Activated naive CD4-positive, alpha-beta T cell treated with anti-CD3 and anti-CD28 coated beads, Interleukin-2, amount 50 U/mL, for 72 hours (primary cell): ENCODE measurements at regions not wholly inside any gene's neighbourhood (a gene's known extent, or its start where the extent isn't known, plus 50 kb on each side); places are given as distances from the start of the nearest gene placed in this dataset.

Source experiments
- ATAC-seq, 2 donors: fragments of 150-1000 bp; cut with Tn5 transposase; 2 replicates each; pipeline ENCODE4 v1.10.0; 2021; ENCODE audit warnings: mild to moderate bottlenecking in 2 of 2, moderate library complexity in 2 of 2
- DNase-seq, 2 donors: peaks; one replicate each; pipeline ENCODE4 v3.0.0; 2021 to 2022; ENCODE audit warnings: low spot score in 2 of 2
- H3K27ac Mint-ChIP-seq, 2 donors: one replicate each; pipeline ENCODE4 v1.8.0; 2022; ENCODE audit warnings: mild to moderate bottlenecking in 2 of 2, mixed read lengths in 2 of 2
- H3K36me3 Mint-ChIP-seq, 2 donors: one replicate each; pipeline ENCODE4 v1.8.0; 2022; ENCODE audit warnings: mixed read lengths in 2 of 2
- H3K9me3 Mint-ChIP-seq, 2 donors: one replicate each; pipeline ENCODE4 v1.8.0; 2022; ENCODE audit warnings: mixed read lengths in 2 of 2

GRCh38 chr16:80440667-80441066 is 100.1 kb upstream of the DYNLRB2 start:
- H3K36me3 Mint-ChIP-seq, result no peaks in the 10 kb centered on the region
- DNase-seq (no peak), ATAC-seq (no peak)
- no peak overlapping the region for H3K27ac Mint-ChIP-seq
- no peaks in the 10 kb centered on the region for H3K9me3 Mint-ChIP-seq

DNA sequence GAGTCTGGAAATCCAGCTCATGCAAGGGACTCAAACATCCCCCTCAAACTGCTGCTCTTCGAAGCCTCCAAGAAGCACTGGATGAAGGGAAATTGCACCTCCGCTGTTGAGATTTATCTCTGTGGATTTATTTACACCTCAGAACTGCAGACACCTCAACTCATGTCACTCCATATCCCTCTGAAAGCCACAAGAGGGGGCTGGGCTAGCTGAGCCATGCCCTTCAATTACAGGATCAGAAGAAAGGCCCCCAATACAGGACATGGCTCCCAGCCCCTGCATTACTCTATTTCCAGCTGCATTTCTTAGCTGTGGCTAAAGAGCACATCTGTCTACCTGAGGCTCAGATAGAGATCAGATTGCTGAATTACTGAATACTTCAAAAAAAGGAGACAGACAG is 103.1 kb upstream of the DYNLRB2 start:
- DNase-seq (no peak), ATAC-seq (no peak)
- no peaks in the 10 kb centered on the region for H3K36me3 Mint-ChIP-seq
- no peak overlapping the region for H3K27ac Mint-ChIP-seq
- peaks cover 0 to 6% of the 10 kb centered on the region in 2 donors for H3K9me3 Mint-ChIP-seq

DNA sequence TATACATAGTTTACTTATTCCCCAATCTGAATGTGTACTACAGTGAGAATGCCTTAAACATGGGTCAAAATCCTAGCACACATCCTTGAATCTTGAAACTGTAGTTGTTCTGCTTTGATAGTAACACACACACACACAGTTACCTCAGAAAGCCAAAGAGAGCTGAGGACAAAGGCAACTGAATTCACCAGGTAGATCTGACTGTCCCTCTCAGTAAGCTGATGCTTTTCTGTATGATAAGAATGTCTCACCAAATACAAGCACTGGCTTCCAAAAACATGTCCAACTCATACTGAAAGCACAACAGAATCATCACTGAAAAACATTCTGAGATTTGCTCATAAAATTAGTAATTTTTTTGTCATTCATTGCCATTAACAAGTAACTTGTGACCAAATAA is 104.3 kb upstream of the DYNLRB2 start:
- ATAC-seq (peak in 1 of 2 donors; percentile 68), DNase-seq (no peak)
- peaks cover 0 to 13% of the 10 kb centered on the region in 2 donors for H3K9me3 Mint-ChIP-seq
- no peaks in the 10 kb centered on the region for H3K36me3 Mint-ChIP-seq
- no peak overlapping the region for H3K27ac Mint-ChIP-seq

GRCh38 chr16:80433623-80434022 is 107.2 kb upstream of the DYNLRB2 start:
- no peak for DNase-seq
- Mint-ChIP-seq H3K27ac (no peak overlapping the region), H3K9me3 (peaks cover 5 to 18% of the 10 kb centered on the region in 2 donors), H3K36me3 (no peaks in the 10 kb centered on the region)
- ATAC-seq, result peak; percentile 37 to 57

GRCh38 chr16:80427795-80428194 is 113.0 kb upstream of the DYNLRB2 start:
- Mint-ChIP-seq H3K27ac (no peak overlapping the region), H3K36me3 (no peaks in the 10 kb centered on the region), H3K9me3 (peaks cover 5 to 12% of the 10 kb centered on the region in 2 donors)
- DNase-seq (no peak), ATAC-seq (no peak)

DNA sequence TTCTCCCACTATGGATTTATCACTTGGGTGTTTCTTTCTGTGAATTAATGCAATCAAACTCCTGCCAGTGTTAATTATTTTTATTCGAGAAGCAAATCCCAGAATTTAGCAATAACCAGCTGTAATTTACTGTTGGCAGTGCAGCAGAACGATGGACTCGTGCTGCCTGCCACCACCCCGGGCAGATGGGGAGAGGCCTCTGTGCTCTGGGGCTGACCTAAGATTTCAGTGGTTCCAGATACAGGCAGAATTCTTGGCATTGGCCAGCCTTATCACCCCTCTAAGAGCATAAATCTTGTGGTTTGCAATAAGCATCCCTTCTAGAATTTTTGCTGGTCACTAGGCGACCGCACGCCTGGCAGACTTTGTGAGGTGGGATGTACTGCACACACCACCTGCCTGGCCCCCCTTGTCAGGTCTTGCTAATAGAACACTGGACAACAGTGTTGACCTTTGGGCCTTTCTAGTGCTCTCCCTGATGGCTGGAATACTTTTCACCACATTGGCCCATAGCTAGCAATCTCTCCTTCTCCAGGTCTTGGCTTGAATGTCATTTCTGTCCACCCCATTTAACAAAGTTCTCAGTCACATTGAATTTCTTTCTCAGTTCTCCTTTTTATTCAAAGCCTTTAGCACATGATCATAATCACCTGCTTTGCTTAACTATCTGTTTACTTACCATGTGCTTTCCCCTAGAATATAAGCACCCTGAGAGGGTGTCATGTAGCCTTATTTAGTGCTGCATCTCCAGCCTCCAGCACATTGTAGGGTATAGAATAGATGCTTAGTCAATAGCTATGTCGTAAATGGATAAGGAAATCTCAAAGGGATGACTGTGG is 122.1 kb upstream of the DYNLRB2 start:
- no peaks in the 10 kb centered on the region for H3K36me3 Mint-ChIP-seq
- ATAC-seq (no peak), DNase-seq (no peak)
- no peaks in the 10 kb centered on the region for H3K9me3 Mint-ChIP-seq
- no peak overlapping the region for H3K27ac Mint-ChIP-seq

GRCh38 chr16:80417706-80418271 is 123.0 kb upstream of the DYNLRB2 start:
- Mint-ChIP-seq H3K27ac (no peak overlapping the region), H3K9me3 (no peaks in the 10 kb centered on the region), H3K36me3 (no peaks in the 10 kb centered on the region)
- DNase-seq (no peak), ATAC-seq (no peak)

- ATAC-seq (no peak), DNase-seq (no peak)
- no peaks in the 10 kb centered on the region for H3K36me3 Mint-ChIP-seq
- no peak overlapping the region for H3K27ac Mint-ChIP-seq
- no peaks in the 10 kb centered on the region for H3K9me3 Mint-ChIP-seq
Observed at GRCh38 chr16:80408014-80408413, 132.8 kb upstream of the DYNLRB2 start.

DNA sequence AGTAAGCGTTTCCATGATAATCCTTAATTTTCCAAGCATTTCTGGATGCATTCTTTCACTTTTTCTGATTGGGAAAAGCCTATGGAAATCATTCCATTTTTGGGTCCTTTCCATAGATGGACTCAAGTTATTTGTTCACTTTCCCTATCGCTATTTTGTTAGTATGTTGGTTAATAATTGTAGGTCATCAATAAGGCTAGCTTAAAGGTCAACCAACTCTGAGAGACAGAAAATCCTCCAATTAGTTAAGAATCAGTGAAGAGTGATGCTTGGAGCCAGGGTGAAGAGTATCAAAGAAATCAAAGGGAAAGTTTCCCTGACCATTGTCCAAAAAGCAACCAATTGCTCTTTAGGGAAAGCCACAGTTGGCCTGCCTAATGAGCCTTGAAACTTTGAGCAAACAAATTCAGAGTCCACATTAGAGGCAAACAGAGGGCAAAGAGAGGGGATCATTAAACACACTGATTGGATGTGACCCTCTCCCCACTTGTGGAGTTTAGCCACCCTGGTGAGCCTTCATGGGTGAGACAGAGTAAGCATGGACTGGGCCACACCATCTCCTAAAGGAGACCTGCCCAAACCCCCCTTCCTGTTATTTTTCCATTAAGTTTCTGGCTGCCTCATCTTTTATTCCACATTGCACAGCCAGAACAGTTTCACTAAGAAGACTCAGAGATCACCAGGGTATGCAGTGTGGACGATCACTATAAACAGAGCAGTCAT is 133.4 kb upstream of the DYNLRB2 start:
- H3K9me3 Mint-ChIP-seq, result no peaks in the 10 kb centered on the region
- no peak overlapping the region for H3K27ac Mint-ChIP-seq
- DNase-seq (no peak), ATAC-seq (no peak)
- H3K36me3 Mint-ChIP-seq, result no peaks in the 10 kb centered on the region

DNA sequence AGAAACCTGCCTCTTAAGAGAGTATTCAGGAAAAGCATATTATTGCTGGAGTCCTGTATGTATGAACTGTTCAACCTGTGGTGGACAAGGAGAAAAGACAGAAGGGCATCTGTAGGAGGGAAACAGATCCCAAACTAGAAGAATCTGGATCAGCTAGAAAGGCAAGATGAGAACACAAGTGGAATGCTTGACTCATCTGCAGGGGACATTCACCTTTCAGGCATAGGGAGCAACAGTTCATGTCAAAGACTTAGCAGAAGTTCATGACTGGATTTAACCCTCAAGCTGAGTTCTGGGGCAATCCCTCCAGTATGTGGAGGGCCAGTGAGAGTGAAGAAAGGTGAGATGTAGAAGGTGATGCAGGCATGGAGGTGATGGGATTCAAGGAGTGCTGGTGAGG is 135.9 kb upstream of the DYNLRB2 start:
- Mint-ChIP-seq H3K36me3 (no peaks in the 10 kb centered on the region), H3K9me3 (no peaks in the 10 kb centered on the region), H3K27ac (no peak overlapping the region)
- ATAC-seq (no peak), DNase-seq (no peak)

DNA sequence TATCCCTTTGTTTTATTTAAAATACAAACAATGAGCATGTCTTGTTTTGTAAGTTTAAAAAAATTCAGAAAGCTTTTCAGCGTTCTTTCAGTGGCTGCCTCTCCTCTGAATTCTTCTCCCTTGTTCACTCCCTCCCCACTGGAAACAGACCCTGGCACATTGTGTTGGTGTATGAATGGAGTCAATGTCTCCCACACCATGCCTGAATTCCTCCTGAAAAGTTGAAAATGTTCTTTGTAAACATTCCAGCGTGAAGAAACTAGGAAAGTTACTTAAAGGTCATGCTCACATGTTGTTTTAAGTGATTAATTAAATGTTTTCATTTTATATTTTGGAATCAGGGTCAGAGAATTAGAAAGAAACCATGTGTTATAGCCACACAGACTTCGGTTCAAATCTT is 136.9 kb upstream of the DYNLRB2 start:
- H3K36me3 Mint-ChIP-seq, result no peaks in the 10 kb centered on the region
- H3K9me3 Mint-ChIP-seq, result no peaks in the 10 kb centered on the region
- DNase-seq, result no peak
- no peak for ATAC-seq
- no peak overlapping the region for H3K27ac Mint-ChIP-seq

GRCh38 chr16:80390871-80391489 is 149.8 kb upstream of the DYNLRB2 start:
- DNase-seq (no peak), ATAC-seq (no peak)
- H3K27ac Mint-ChIP-seq, result no peak overlapping the region
- H3K36me3 Mint-ChIP-seq, result no peaks in the 10 kb centered on the region
- H3K9me3 Mint-ChIP-seq, result peaks cover 0 to 5% of the 10 kb centered on the region in 2 donors

DNA sequence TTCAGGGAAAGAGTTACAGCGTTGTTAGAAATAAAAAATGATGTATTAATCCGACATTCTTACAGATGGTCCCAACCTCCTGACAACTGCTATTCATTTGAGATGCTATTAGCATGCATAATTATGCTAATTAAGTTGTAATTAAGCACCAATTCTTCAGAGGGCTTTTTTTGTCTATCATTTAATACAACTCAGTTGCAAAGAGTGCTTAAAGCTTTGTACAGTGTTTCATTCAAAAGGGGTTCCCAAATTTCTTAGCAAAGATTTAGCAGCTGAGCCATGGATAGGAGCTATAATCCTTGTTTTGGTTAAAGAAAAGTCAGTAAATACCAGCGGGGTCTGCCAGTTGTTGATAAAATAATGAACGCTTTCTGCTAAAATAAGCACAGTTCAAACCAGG is 150.7 kb upstream of the DYNLRB2 start:
- no peak overlapping the region for H3K27ac Mint-ChIP-seq
- ATAC-seq (no peak), DNase-seq (no peak)
- H3K9me3 Mint-ChIP-seq, result peaks cover 0 to 5% of the 10 kb centered on the region in 2 donors
- H3K36me3 Mint-ChIP-seq, result no peaks in the 10 kb centered on the region

GRCh38 chr16:80389338-80389737 is 151.5 kb upstream of the DYNLRB2 start:
- no peak overlapping the region for H3K27ac Mint-ChIP-seq
- no peaks in the 10 kb centered on the region for H3K36me3 Mint-ChIP-seq
- ATAC-seq (no peak), DNase-seq (no peak)
- H3K9me3 Mint-ChIP-seq, result peaks cover 0 to 5% of the 10 kb centered on the region in 2 donors

GRCh38 chr16:80387318-80387921 is 153.4 kb upstream of the DYNLRB2 start:
- DNase-seq, result no peak
- no peak overlapping the region for H3K27ac Mint-ChIP-seq
- no peak for ATAC-seq
- no peaks in the 10 kb centered on the region for H3K9me3 Mint-ChIP-seq
- no peaks in the 10 kb centered on the region for H3K36me3 Mint-ChIP-seq

DNA sequence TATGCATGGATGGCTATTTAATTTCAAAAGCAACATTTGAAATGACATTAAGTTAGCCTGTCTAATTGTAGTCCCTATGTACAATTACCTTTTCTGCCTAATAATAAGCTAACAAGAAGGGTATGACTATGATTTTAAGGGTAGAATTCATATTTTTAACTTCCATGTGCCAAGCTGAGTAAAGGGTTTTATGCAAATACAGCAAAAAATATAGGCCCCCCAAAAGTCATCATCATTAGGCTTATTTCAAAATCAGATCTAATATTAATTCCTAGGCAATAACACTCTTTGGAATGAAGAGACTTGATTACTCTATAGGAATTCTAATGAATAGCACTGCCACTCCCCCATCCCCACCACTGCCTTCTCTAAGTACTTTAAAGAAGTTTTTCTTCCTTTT is 155.9 kb upstream of the DYNLRB2 start:
- no peak for ATAC-seq
- Mint-ChIP-seq H3K27ac (no peak overlapping the region), H3K36me3 (no peaks in the 10 kb centered on the region), H3K9me3 (no peaks in the 10 kb centered on the region)
- no peak for DNase-seq

DNA sequence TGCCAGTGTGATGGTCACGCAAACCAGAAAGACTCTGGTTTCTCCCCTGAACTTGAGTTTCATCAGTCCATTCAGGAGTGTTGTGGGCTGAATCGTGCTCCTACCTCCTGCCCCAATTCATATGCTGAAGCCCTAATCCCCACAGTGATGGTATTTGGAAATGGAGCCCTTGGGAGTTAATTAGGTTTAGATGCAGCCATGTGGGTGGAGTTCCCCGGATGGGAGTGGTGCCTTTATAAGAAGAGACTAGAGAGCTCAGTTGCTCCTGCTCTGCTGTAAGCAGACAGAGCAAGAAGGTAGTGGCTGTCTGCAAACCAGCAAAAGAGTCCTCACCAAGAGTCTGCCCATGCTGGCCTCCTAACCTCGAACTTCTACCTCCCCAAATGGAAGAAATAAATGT is 160.3 kb upstream of the DYNLRB2 start:
- no peaks in the 10 kb centered on the region for H3K36me3 Mint-ChIP-seq
- DNase-seq (no peak), ATAC-seq (no peak)
- no peaks in the 10 kb centered on the region for H3K9me3 Mint-ChIP-seq
- H3K27ac Mint-ChIP-seq, result no peak overlapping the region
